KMS-11 (cell line): ENCODE measurements at regions not wholly inside any gene's neighbourhood (a gene's known extent, or its start where the extent isn't known, plus 50 kb on each side); places are given as distances from the start of the nearest gene placed in this dataset.

ENCODE experiments used
- H2AFZ ChIP-seq: fragments of 200-600 bp; sonication (generic); 2 replicates; pipeline ENCODE4 v1.6.1; 2016; ENCODE audit warnings: antibody characterized with exemption, mixed run types, low read depth
- H3K27ac ChIP-seq: fragments of 200-600 bp; sonication (generic); 2 replicates; pipeline ENCODE4 v1.6.1; 2016; ENCODE audit warnings: mild to moderate bottlenecking, mixed run types
- H3K27me3 ChIP-seq: fragments of 200-600 bp; sonication (generic); 2 replicates; pipeline ENCODE4 v1.6.1; 2017; ENCODE audit warnings: mild to moderate bottlenecking, low read depth, mixed run types, moderate library complexity; ENCODE audit not compliant: insufficient read depth
- H3K36me3 ChIP-seq: fragments of 200-600 bp; sonication (generic); 2 replicates; pipeline ENCODE4 v1.6.1; 2017; ENCODE audit warnings: mild to moderate bottlenecking, mixed run types; ENCODE audit not compliant: insufficient read depth
- H3K4me1 ChIP-seq: fragments of 200-600 bp; sonication (generic); 2 replicates; pipeline ENCODE4 v1.6.1; 2016; ENCODE audit warnings: mild to moderate bottlenecking, low read depth, mixed run types; ENCODE audit not compliant: poor library complexity, severe bottlenecking
- H3K4me2 ChIP-seq: fragments of 200-600 bp; sonication (generic); 2 replicates; pipeline ENCODE4 v1.7.0; 2016; ENCODE audit warnings: mild to moderate bottlenecking, mixed run types
- H3K4me3 ChIP-seq: fragments of 200-600 bp; sonication (generic); IDR thresholded peaks from 2 replicates; pipeline ENCODE4 v1.6.1; 2017; ENCODE audit warnings: low read depth, low read length, mixed read lengths; ENCODE audit not compliant: insufficient read depth
- H3K79me2 ChIP-seq: fragments of 200-600 bp; sonication (generic); 2 replicates; pipeline ENCODE4 v1.6.1; 2016; ENCODE audit warnings: low read depth, mixed run types; ENCODE audit not compliant: insufficient read depth
- H3K9ac ChIP-seq: fragments of 200-600 bp; sonication (generic); 2 replicates; pipeline ENCODE4 v1.6.1; 2016; ENCODE audit warnings: mild to moderate bottlenecking, mixed run types
- H4K20me1 ChIP-seq: fragments of 200-600 bp; sonication (generic); 2 replicates; pipeline ENCODE4 v1.6.1; 2016; ENCODE audit warnings: mild to moderate bottlenecking, mixed run types; ENCODE audit not compliant: insufficient read depth
- TF ChIP-seq, protein P1 (sequence below): fragments of 200-600 bp; sonication (generic); conservative IDR thresholded peaks from 2 replicates; pipeline ENCODE4 v1.6.1; 2017; ENCODE audit warnings: low read depth, mild to moderate bottlenecking, antibody characterized with exemption, low read length, moderate library complexity, mixed read lengths

DNA sequence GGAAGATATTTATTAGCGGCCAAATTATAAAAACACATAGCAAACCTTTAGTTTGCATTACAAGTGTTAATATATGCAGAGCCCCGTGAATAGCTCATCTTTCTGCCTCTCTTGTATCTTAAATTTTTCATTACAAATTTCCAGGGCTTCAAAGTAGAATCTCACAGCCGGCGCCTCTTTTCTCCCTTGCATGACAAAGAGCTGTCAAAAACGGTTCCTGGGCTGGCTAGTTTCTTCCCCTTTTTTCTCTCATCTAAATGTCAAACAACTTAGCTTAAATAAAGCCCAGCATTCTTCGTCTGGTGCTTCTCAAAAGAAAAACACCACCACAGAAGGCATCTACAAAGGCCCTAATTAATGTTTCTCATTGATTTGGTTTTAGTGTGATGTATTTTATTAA lies 253.0 kb downstream of the INSC start:
- no peak overlapping the region for H3K4me2 ChIP-seq
- no peaks in the 10 kb centered on the region for H3K27me3 ChIP-seq
- no peak overlapping the region for H3K4me3 ChIP-seq
- no peak overlapping the region for H3K9ac ChIP-seq
- H3K4me1 ChIP-seq: no peaks in the 10 kb centered on the region
- TF ChIP-seq, protein P1, sequence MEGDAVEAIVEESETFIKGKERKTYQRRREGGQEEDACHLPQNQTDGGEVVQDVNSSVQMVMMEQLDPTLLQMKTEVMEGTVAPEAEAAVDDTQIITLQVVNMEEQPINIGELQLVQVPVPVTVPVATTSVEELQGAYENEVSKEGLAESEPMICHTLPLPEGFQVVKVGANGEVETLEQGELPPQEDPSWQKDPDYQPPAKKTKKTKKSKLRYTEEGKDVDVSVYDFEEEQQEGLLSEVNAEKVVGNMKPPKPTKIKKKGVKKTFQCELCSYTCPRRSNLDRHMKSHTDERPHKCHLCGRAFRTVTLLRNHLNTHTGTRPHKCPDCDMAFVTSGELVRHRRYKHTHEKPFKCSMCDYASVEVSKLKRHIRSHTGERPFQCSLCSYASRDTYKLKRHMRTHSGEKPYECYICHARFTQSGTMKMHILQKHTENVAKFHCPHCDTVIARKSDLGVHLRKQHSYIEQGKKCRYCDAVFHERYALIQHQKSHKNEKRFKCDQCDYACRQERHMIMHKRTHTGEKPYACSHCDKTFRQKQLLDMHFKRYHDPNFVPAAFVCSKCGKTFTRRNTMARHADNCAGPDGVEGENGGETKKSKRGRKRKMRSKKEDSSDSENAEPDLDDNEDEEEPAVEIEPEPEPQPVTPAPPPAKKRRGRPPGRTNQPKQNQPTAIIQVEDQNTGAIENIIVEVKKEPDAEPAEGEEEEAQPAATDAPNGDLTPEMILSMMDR: no peak
- no peak overlapping the region for H2AFZ ChIP-seq
- H3K36me3 ChIP-seq: no peaks in the 10 kb centered on the region
- no peaks in the 10 kb centered on the region for H3K79me2 ChIP-seq
- no peak overlapping the region for H3K27ac ChIP-seq
- no peaks in the 10 kb centered on the region for H4K20me1 ChIP-seq

DNA sequence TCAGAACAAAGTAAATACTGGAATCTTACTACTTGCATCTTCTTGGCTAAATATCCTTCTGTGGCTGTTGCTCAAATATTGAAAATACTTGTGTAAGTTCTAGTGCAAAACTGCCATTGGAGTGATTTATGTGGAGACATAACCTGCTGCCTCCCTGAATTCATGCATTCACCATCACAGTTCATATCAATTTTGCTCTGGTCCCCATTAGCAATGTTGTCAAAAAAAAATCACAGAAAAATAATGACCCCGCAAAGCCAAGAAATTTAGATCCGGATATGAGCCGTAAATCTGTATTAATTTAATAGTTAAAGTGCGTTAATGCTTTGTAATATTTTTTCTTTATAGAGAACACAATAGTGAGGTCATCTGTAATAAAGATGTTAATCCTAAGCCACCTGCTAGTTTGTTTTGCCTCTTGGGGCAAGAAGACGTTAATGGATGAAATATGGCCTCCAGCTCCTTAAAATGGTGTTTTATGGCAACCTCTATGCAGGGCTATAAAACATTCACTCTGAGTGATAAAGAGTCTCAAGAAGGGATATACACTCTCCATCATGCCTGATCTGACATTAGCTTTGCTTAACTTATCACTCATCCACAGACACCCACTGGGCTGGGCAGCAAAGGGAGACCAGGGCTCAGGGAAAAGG lies 255.9 kb downstream of the INSC start:
- Histone ChIP-seq H4K20me1 (no peaks in the 10 kb centered on the region), H3K36me3 (no peaks in the 10 kb centered on the region), H3K79me2 (no peaks in the 10 kb centered on the region), H3K9ac (no peak overlapping the region), H3K4me1 (no peaks in the 10 kb centered on the region), H2AFZ (no peak overlapping the region), H3K4me2 (no peak overlapping the region), H3K4me3 (no peak overlapping the region), H3K27me3 (no peaks in the 10 kb centered on the region), H3K27ac (no peak overlapping the region)
- TF ChIP-seq, protein P1: no peak

DNA sequence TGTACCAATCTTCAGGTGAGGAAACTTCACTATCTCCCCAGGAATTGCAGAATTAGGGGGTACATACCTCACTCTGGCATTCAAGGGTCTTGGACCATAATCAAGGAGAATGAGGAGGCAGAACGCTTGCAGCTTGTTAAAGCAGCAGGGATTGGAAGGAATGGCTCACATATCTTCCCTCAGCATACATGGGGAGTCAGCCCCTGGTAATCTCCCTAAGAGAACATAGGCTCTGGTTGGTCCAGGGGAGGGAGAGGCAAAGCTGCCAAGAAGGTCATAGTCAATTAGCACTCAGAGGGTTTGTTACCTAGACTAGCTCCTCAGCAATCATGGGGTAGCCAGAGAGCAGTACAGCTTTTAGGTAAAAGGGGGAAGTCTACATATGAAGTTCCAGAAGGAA lies 256.8 kb downstream of the INSC start:
- Histone ChIP-seq H4K20me1 (no peaks in the 10 kb centered on the region), H3K27me3 (no peaks in the 10 kb centered on the region), H3K9ac (no peak overlapping the region), H3K79me2 (no peaks in the 10 kb centered on the region), H2AFZ (no peak overlapping the region), H3K4me3 (no peak overlapping the region), H3K36me3 (no peaks in the 10 kb centered on the region), H3K4me2 (no peak overlapping the region), H3K4me1 (no peaks in the 10 kb centered on the region), H3K27ac (no peak overlapping the region)
- TF ChIP-seq, protein P1: no peak

DNA sequence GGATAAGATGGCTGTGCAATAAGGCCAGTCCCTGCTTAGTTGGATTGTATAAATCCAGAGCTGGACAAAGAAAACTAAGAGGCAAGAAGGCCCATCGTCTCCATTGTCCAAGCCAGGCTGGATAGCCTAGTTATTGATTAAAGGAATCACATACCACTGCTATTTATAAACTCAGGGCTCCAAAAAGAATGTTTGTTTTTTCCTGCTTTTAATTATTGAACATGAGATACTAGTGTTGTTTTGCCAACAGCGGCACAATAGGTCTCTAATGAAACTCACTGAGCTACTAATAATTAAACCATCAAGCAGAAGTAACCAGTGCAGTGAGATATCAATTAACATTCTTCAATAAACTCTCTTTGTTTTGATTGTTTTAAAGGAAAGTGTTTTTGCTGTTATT lies 259.7 kb downstream of the INSC start:
- no peak overlapping the region for H3K4me3 ChIP-seq
- no peaks in the 10 kb centered on the region for H3K79me2 ChIP-seq
- TF ChIP-seq, protein P1: no peak
- H3K27me3 ChIP-seq: no peaks in the 10 kb centered on the region
- H2AFZ ChIP-seq: no peak overlapping the region
- no peaks in the 10 kb centered on the region for H4K20me1 ChIP-seq
- no peak overlapping the region for H3K27ac ChIP-seq
- no peak overlapping the region for H3K4me2 ChIP-seq
- H3K9ac ChIP-seq: no peak overlapping the region
- no peaks in the 10 kb centered on the region for H3K36me3 ChIP-seq
- H3K4me1 ChIP-seq: no peaks in the 10 kb centered on the region
